ENCODE measurements at regions not wholly inside any gene's neighbourhood (a gene's known extent, or its start where the extent isn't known, plus 50 kb on each side); places are given as distances from the start of the nearest gene placed in this dataset.
"Not testable (repeated sequence)": the region's sequence is repeated elsewhere in the genome, so short reads cannot be mapped to it uniquely, and the experiment has no call there.

DNA sequence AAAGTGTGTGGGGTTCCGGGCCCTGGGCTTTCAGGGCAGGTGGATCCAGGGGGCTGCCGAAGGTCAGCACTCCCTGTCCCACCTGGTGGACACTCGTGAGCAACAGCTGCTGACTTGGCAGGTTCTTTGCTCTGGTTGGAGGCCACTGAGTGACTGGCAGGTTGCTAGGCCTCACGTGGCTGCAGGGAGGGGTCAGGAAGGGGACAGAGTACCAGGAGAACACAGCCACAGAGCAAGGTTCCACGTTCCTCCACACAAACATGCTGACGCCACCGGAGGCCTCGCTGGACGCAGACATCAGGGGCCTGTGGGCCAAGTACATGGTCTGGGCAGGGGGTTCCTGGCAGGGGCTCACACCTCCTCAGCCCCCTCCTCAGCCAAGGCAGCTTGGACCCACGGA, 152.0 kb upstream of the CDK13 start:
- CTCF ChIA-PET; H3K9me3 Mint-ChIP-seq; H3K36me3 Mint-ChIP-seq (ENCODE audit: low read depth); H3K27me3 Mint-ChIP-seq; H3K27ac Mint-ChIP-seq; H3K4me3 Mint-ChIP-seq; DNase-seq; H3K4me1 Mint-ChIP-seq; POLR2A ChIA-PET: not testable (repeated sequence)

DNA sequence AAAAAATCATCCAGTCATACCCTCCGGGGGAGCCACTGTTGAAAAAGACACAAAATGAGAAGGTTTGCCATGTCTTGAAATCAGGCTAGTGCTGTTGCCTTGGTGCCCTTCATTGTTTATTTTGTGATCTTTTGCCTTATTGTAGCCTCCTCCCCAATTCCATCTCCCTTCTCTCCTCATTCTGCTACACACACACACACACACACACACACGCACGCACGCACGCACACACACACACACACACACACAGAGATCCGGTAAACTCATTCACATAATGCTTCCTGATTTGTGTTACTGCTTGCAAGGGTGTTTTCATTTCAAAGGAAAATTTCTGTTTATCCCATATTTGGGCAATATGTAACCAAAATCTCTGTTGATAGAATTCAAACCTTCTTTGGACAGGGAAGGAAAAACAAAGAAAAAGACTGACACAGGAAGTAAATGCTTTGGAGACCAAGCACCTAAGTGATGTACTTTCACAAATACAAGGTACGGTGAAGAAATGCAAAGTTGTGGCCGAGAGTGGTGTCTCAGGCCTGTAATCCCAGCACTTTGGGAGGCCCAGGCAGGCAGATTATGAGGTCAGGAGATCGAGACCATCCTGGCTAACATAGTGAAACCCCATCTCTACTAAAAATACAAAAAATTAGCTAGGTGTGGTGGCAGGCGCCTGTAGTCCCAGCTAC, 141.1 kb upstream of the CDK13 start:
- Mint-ChIP-seq H3K4me1 (no peaks in the 10 kb centered on the region), H3K27me3 (peaks cover 7% of the 10 kb centered on the region), H3K27ac (no peak overlapping the region), H3K4me3 (no peak overlapping the region), H3K36me3 (ENCODE audit: low read depth) (no peaks in the 10 kb centered on the region), H3K9me3 (no peaks in the 10 kb centered on the region)
- CTCF ChIA-PET, result no interaction called here
- DNase-seq, result no peak
- POLR2A ChIA-PET, result no interaction called here

GRCh38 chr7:39810204-39810642, 139.8 kb upstream of the CDK13 start:
- Mint-ChIP-seq H3K4me3 (no peak overlapping the region), H3K36me3 (ENCODE audit: low read depth) (no peaks in the 10 kb centered on the region), H3K9me3 (no peaks in the 10 kb centered on the region), H3K27ac (no peak overlapping the region), H3K4me1 (no peaks in the 10 kb centered on the region), H3K27me3 (peaks cover 15% of the 10 kb centered on the region)
- DNase-seq, result no peak
- CTCF ChIA-PET, result no interaction called here
- POLR2A ChIA-PET, result no interaction called here

GRCh38 chr7:39810710-39811109, 139.3 kb upstream of the CDK13 start:
- ChIA-PET CTCF (no interaction called here), POLR2A (no interaction called here)

DNA sequence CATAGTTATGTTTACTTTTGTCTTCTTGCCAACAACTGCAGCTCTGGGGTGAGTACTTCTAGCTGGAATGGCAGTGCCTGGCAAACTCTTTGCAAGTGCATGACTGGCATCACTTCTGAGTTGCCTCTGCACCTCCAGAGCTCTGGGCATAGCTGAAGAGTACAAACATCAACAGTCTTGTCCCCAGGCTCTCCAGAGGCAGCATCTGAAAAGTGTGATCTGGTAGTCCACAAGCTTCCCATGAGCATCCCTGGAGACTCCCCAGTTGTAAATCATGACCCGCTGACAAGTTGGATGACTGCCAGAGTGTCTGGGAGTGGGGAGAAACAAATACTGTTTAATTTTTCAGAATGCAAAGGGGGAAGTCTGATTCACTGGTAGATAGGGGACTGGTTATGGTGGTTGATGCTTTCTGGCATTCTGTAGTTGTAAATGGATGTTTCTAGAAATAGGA, 138.9 kb upstream of the CDK13 start:
- H3K9me3 Mint-ChIP-seq, result no peaks in the 10 kb centered on the region
- H3K4me1 Mint-ChIP-seq, result no peaks in the 10 kb centered on the region
- peaks cover 24% of the 10 kb centered on the region for H3K27me3 Mint-ChIP-seq
- no peak overlapping the region for H3K27ac Mint-ChIP-seq
- ChIA-PET POLR2A (no interaction called here), CTCF (no interaction called here)
- H3K4me3 Mint-ChIP-seq, result no peak overlapping the region
- H3K36me3 Mint-ChIP-seq (ENCODE audit: low read depth), result no peaks in the 10 kb centered on the region
- DNase-seq, result no peak

More at GRCh38 chr7:39810710-39811109, 139.3 kb upstream of the CDK13 start:
- no peak overlapping the region for H3K4me3 Mint-ChIP-seq
- no peaks in the 10 kb centered on the region for H3K9me3 Mint-ChIP-seq
- peaks cover 19% of the 10 kb centered on the region for H3K27me3 Mint-ChIP-seq
- no peaks in the 10 kb centered on the region for H3K4me1 Mint-ChIP-seq
- no peak for DNase-seq
- H3K36me3 Mint-ChIP-seq (ENCODE audit: low read depth), result no peaks in the 10 kb centered on the region
- H3K27ac Mint-ChIP-seq, result no peak overlapping the region

- ChIA-PET CTCF (no interaction called here), POLR2A (no interaction called here)
- Mint-ChIP-seq H3K27me3 (peaks cover 51% of the 10 kb centered on the region), H3K4me1 (no peaks in the 10 kb centered on the region), H3K4me3 (no peak overlapping the region), H3K36me3 (ENCODE audit: low read depth) (no peaks in the 10 kb centered on the region), H3K9me3 (no peaks in the 10 kb centered on the region), H3K27ac (no peak overlapping the region)
- DNase-seq, result no peak
These were observed 133.5 kb upstream of the CDK13 start for GRCh38 chr7:39816462-39817060.

- CTCF ChIA-PET, result no interaction called here
- POLR2A ChIA-PET, result no interaction called here
- Mint-ChIP-seq H3K4me1 (no peaks in the 10 kb centered on the region), H3K27ac (no peak overlapping the region), H3K36me3 (ENCODE audit: low read depth) (no peaks in the 10 kb centered on the region), H3K9me3 (no peaks in the 10 kb centered on the region), H3K27me3 (peaks cover 56% of the 10 kb centered on the region), H3K4me3 (no peak overlapping the region)
- DNase-seq, result no peak
These were observed 130.5 kb upstream of the CDK13 start for GRCh38 chr7:39819514-39819913.

GRCh38 chr7:39824456-39825200, 125.4 kb upstream of the CDK13 start:
- H3K27ac Mint-ChIP-seq, result no peak overlapping the region

DNA sequence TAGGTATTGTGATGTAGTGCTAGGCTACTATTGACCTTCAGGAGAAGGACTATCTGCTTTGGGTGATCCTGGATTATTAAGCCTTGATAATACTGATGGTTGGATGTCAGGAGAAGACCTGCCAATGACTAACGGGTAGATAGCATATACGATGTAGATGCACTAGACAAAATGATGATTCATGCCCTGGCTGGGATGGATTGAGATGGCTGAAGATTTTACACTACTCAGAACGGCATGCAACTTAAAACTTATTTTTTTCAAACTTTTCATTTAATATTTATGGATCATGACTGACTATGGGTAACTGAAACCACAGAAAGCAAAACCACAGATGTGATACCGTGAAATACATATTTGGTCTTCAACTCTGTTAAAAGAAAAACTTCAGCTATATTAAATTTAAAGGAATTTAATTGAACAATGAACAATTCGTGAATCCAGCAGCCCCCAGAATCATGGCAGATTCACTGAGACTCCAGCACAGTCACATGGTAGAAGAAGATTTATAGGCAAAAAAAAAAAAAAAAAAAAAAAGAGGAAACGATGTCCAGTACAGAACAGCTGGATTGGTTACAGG, 124.6 kb upstream of the CDK13 start:
- no peaks in the 10 kb centered on the region for H3K9me3 Mint-ChIP-seq
- no peak overlapping the region for H3K27ac Mint-ChIP-seq
- peaks cover 4% of the 10 kb centered on the region for H3K4me1 Mint-ChIP-seq

More at GRCh38 chr7:39824456-39825200, 125.4 kb upstream of the CDK13 start:
- ChIA-PET CTCF (interaction anchor here (1.5 kb wide), 1 partner anchor 16 kb away, joined by 4 read pairs; no protein-coding TSS in a partner anchor), POLR2A (no interaction called here)
- peaks cover 47% of the 10 kb centered on the region for H3K27me3 Mint-ChIP-seq
- no peaks in the 10 kb centered on the region for H3K36me3 Mint-ChIP-seq (ENCODE audit: low read depth)
- no peak for DNase-seq
- H3K9me3 Mint-ChIP-seq, result no peaks in the 10 kb centered on the region
- H3K4me3 Mint-ChIP-seq, result no peak overlapping the region
- peaks cover 4% of the 10 kb centered on the region for H3K4me1 Mint-ChIP-seq

GRCh38 chr7:39826166-39826565, 123.9 kb upstream of the CDK13 start:
- no peak overlapping the region for H3K27ac Mint-ChIP-seq
- no peak overlapping the region for H3K4me3 Mint-ChIP-seq
- peaks cover 4% of the 10 kb centered on the region for H3K4me1 Mint-ChIP-seq
- H3K36me3 Mint-ChIP-seq (ENCODE audit: low read depth), result no peaks in the 10 kb centered on the region
- H3K27me3 Mint-ChIP-seq, result peaks cover 52% of the 10 kb centered on the region
- H3K9me3 Mint-ChIP-seq, result no peaks in the 10 kb centered on the region
- no peak for DNase-seq
- POLR2A ChIA-PET, result no interaction called here
- CTCF ChIA-PET, result interaction anchor here (0.6 to 1.1 kb wide), 3 partner anchors 88 to 236 kb away, joined by 3 read pairs; no protein-coding TSS in a partner anchor

More for the DNA sequence above, 124.6 kb upstream of the CDK13 start:
- ChIA-PET POLR2A (no interaction called here), CTCF (interaction anchor here (1.1 to 1.5 kb wide), 2 partner anchors 15 to 237 kb away, joined by 3 to 4 read pairs; no protein-coding TSS in a partner anchor)
- Mint-ChIP-seq H3K27me3 (peaks cover 53% of the 10 kb centered on the region), H3K4me3 (no peak overlapping the region), H3K36me3 (ENCODE audit: low read depth) (no peaks in the 10 kb centered on the region)
- DNase-seq, result no peak

GRCh38 chr7:39827571-39827970, 122.5 kb upstream of the CDK13 start:
- ChIA-PET CTCF (interaction anchor here (0.7 kb wide), 1 partner anchor 126 kb away, joined by 3 read pairs; no protein-coding TSS in a partner anchor), POLR2A (no interaction called here)
- Mint-ChIP-seq H3K9me3 (no peaks in the 10 kb centered on the region), H3K27me3 (peaks cover 60% of the 10 kb centered on the region), H3K27ac (no peak overlapping the region), H3K36me3 (ENCODE audit: low read depth) (no peaks in the 10 kb centered on the region), H3K4me1 (peaks cover 4% of the 10 kb centered on the region), H3K4me3 (no peak overlapping the region)
- no peak for DNase-seq

- Mint-ChIP-seq H3K36me3 (ENCODE audit: low read depth) (no peaks in the 10 kb centered on the region), H3K27ac (no peak overlapping the region), H3K27me3 (peaks cover 64% of the 10 kb centered on the region), H3K4me1 (peaks cover 9% of the 10 kb centered on the region), H3K9me3 (no peaks in the 10 kb centered on the region), H3K4me3 (no peak overlapping the region)
- ChIA-PET POLR2A (no interaction called here), CTCF (interaction anchor here (0.7 to 1.4 kb wide), 2 partner anchors 11 to 852 kb away, joined by 3 to 4 read pairs; no protein-coding TSS in a partner anchor)
- no peak for DNase-seq
These were observed 121.0 kb upstream of the CDK13 start for GRCh38 chr7:39829028-39829427.

DNA sequence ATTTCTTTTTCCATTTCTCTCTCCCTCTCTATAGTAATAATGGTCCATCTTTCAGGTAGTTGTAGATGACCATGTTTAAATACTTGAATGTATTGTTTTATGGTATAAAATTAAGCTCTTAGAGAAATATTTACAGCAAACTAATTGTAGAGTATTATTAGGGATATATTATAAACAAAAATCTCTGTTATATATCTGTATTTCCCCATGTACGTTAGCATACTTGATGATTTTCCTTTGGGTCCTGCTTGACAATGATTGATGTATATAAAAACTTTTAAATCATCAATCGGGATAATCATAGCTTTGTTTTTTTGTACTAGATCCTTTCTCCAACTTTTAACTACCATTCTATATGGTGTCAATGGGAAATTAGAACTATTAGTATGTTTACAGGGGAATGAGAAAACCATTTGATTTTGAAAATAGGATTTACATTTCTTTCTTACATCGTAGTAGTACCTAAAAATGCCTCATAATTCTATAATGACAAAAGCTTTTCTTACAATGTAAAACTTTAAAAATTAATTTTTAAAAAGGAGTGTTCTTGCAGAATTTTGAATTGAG, 117.5 kb upstream of the CDK13 start:
- peaks cover 70% of the 10 kb centered on the region for H3K27me3 Mint-ChIP-seq
- no peak for DNase-seq
- ChIA-PET POLR2A (no interaction called here), CTCF (no interaction called here)
- H3K9me3 Mint-ChIP-seq, result no peaks in the 10 kb centered on the region
- no peaks in the 10 kb centered on the region for H3K36me3 Mint-ChIP-seq (ENCODE audit: low read depth)
- peaks cover 7% of the 10 kb centered on the region for H3K4me1 Mint-ChIP-seq
- H3K27ac Mint-ChIP-seq, result no peak overlapping the region
- H3K4me3 Mint-ChIP-seq, result no peak overlapping the region
